ENCODE measurements at regions not wholly inside any gene's neighbourhood (a gene's known extent, or its start where the extent isn't known, plus 50 kb on each side); places are given as distances from the start of the nearest gene placed in this dataset.

DNA sequence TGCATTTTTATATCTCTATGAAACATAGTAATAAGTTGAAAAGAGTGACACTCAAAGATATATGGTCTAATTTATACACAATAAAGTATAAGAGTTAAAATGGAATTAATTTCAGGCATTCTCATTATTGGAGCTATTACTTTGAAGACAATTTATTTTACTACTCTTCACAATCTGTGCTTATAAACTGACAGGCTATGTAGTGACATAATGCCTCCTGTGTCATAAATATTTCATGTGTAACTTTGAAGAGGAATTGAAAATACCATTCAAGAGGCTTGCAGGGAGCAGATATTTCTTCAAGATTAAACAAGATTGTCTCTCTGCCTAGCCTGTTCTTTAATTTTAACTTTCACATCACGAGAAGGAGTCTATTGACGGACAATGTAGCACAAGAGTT is 1881.5 kb upstream of the PCDH20 start:
- Histone ChIP-seq H3K27me3 (no peaks in the 10 kb centered on the region), H3K27ac (no peak overlapping the region), H3K4me1 (no peaks in the 10 kb centered on the region), H3K36me3 (no peaks in the 10 kb centered on the region), H3K4me3 (no peak overlapping the region), H3K9me3 (peaks cover 0 to 7% (median 0%) of the 10 kb centered on the region in 3 donors)
- no peak for DNase-seq
- TF ChIP-seq CTCF (IDR thresholded peaks at IDR 0.05) (no peak), POLR2A (IDR thresholded peaks at IDR 0.05) (no peak)
- WGBS, 2 donors = 73 to 76% methylated on average over 2 of the region's 2 CpGs
- intact Hi-C loops (cut with DNase I) = no loop called here

GRCh38 chr13:63291701-63292100 is 1876.1 kb upstream of the PCDH20 start:
- no peak overlapping the region for H3K4me3 ChIP-seq
- WGBS, 2 donors = 29 to 50% methylated on average over 5 of the region's 5 CpGs
- H3K36me3 ChIP-seq = no peaks in the 10 kb centered on the region
- H3K4me1 ChIP-seq = no peaks in the 10 kb centered on the region
- H3K27me3 ChIP-seq = no peaks in the 10 kb centered on the region
- H3K27ac ChIP-seq = no peak overlapping the region
- intact Hi-C loops (cut with DNase I) = no loop called here
- no peak for DNase-seq
- TF ChIP-seq CTCF (IDR thresholded peaks at IDR 0.05) (no peak), POLR2A (IDR thresholded peaks at IDR 0.05) (no peak)
- peaks cover 0 to 11% (median 0%) of the 10 kb centered on the region in 3 donors for H3K9me3 ChIP-seq

- 32 to 59% methylated on average over 2 of the region's 2 CpGs for WGBS, 2 donors
- no peak for TF ChIP-seq CTCF (IDR thresholded peaks at IDR 0.05)
- no peak for TF ChIP-seq POLR2A (IDR thresholded peaks at IDR 0.05)
- H3K4me3 ChIP-seq = no peak overlapping the region
Measured at GRCh38 chr13:63288576-63288975, 1872.9 kb upstream of the PCDH20 start.

DNA sequence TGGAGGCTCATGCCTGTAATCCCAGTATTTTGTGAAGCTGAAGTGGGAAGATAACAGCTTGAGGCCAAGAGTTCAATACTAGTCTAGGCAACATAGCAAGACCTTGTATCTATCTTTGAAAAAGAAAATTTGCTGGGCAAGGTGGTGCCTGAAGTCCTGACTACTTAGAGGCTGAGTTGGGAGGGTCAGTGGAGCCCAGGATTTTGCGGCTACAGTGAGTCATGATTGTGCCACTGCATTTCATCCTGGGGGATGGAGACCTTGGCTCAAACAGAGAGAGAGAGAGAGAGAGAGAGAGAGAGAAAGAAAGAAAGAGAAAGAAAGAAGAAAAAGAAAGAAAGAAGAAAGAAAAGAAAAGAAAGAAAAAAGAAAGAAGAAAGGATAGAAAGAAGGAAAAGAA is 1872.3 kb upstream of the PCDH20 start:
- H3K27me3 ChIP-seq = no peaks in the 10 kb centered on the region
- no peak overlapping the region for H3K27ac ChIP-seq
- intact Hi-C loops (cut with DNase I) = no loop called here
- H3K4me3 ChIP-seq = no peak overlapping the region
- H3K9me3 ChIP-seq = peaks cover 0 to 16% (median 6%) of the 10 kb centered on the region in 3 donors
- 100% methylated on average over 1 of the region's 1 CpG; no CpG with 5 or more reads in 1 of the 2 donors for WGBS, 2 donors
- H3K36me3 ChIP-seq = no peaks in the 10 kb centered on the region
- no peaks in the 10 kb centered on the region for H3K4me1 ChIP-seq
- no peak for TF ChIP-seq POLR2A (IDR thresholded peaks at IDR 0.05)
- TF ChIP-seq CTCF (IDR thresholded peaks at IDR 0.05) = no peak
- DNase-seq = no peak

More at GRCh38 chr13:63288576-63288975, 1872.9 kb upstream of the PCDH20 start:
- DNase-seq = no peak
- no peak overlapping the region for H3K27ac ChIP-seq
- no peaks in the 10 kb centered on the region for H3K36me3 ChIP-seq
- no peaks in the 10 kb centered on the region for H3K27me3 ChIP-seq
- peaks cover 0 to 16% (median 6%) of the 10 kb centered on the region in 3 donors for H3K9me3 ChIP-seq
- no peaks in the 10 kb centered on the region for H3K4me1 ChIP-seq
- intact Hi-C loops (cut with DNase I) = no loop called here

DNA sequence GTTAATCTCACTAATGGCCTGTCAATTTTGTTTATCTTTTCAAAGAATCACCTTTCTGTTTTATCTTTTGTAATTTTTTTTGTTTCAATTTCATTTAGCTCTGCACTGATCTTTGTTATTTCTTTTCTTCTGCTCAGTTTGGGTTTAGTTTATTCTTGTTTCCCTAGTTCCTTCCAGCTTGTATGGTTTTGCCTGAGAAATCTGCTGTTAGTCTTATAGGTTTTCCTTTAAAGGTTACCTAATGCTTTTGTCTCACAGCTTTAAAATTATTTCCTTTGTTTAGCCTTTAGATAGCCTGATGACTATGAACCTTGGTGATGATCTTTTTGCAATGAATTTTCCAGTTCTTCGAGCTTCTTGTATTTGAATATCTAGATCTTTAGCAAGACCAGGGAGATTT is 1869.8 kb upstream of the PCDH20 start:
- Histone ChIP-seq H3K27me3 (no peaks in the 10 kb centered on the region), H3K4me3 (no peak overlapping the region), H3K4me1 (no peaks in the 10 kb centered on the region), H3K36me3 (no peaks in the 10 kb centered on the region), H3K27ac (no peak overlapping the region), H3K9me3 (peaks cover 0 to 16% (median 6%) of the 10 kb centered on the region in 3 donors)
- intact Hi-C loops (cut with DNase I) = no loop called here
- DNase-seq = no peak
- 43 to 48% methylated on average over 1 of the region's 1 CpG for WGBS, 2 donors
- TF ChIP-seq POLR2A (IDR thresholded peaks at IDR 0.05) (no peak), CTCF (IDR thresholded peaks at IDR 0.05) (no peak)
